ENCODE measurements at regions not wholly inside any gene's neighbourhood (a gene's known extent, or its start where the extent isn't known, plus 50 kb on each side); places are given as distances from the start of the nearest gene placed in this dataset.

DNA sequence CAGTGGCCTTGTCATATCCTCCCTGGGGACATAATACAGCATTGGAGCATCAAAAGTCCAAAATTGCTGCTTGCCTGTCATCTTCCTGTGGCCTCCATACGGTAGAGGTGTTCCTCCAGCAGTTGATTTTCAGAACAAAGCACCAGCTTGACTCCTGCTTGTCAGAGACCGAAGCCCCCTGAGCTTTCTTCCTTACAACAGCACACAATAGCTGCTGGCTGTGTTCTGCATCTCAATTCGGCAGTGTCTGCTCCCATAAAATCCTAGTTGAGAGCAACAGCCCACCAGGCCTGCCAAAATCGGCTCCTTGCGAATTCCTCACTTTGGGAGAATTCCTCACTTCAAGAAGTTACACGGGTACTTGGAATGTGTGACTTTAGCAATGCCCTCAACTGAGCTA lies 372.9 kb downstream of the SAMD5 start:
- no peak overlapping the region for H3K4ac ChIP-seq (replicated peaks; ENCODE audit: insufficient read length, low read depth, low read length)
- DNase-seq (ENCODE audit: low read depth in 1 of 2, low spot score in 2 of 2) (no peak), FAIRE-seq (no peak)
- no peaks in the 10 kb centered on the region for H3K23me2 ChIP-seq (ENCODE audit: low read depth, low read length)
- CTCF ChIA-PET (ENCODE audit: partially characterized antibody): no interaction called here
- H2BK20ac ChIP-seq (ENCODE audit: low read length): no peak overlapping the region
- 77% methylated on average over 6 of the region's 6 CpGs; no CpG with 5 or more reads in 1 of the 2 experiments for WGBS, 2 experiments (ENCODE audit: extremely low coverage in 1 of 2, insufficient coverage in 1 of 2, insufficient read length in 1 of 2, insufficient replicate concordance in 2 of 2, low coverage in 1 of 2, low lambda C conversion rate in 2 of 2, missing lambda C conversion rate in 1 of 2)
- no peak overlapping the region for H3K18ac ChIP-seq (ENCODE audit: extremely low read depth, low read length)
- no peaks in the 10 kb centered on the region for H3K79me2 ChIP-seq (ENCODE audit: control insufficient read depth in 1 of 2, insufficient read depth in 2 of 2, low read length in 2 of 2)
- H3K4me2 ChIP-seq (ENCODE audit: insufficient read depth in 1 of 2, low read depth in 2 of 2, low read length in 2 of 2): peak overlapping the region in 1 of 2 experiments; percentile 10; a peak in 1 of 4 replicates
- H2BK15ac ChIP-seq (ENCODE audit: low read length): no peak overlapping the region
- H3K4me1 ChIP-seq (replicated peaks in 1 of 4; ENCODE audit: control insufficient read depth in 3 of 4, insufficient read depth in 4 of 4, low read length in 3 of 4): peaks cover 0 to 5% (median 0%) of the 10 kb centered on the region in 4 experiments; a peak in 1 of 7 replicates
- no peaks in the 10 kb centered on the region for H3K27me3 ChIP-seq (replicated peaks in 1 of 4; ENCODE audit: control insufficient read depth in 3 of 4, extremely low read depth in 1 of 4, insufficient read depth in 3 of 4, low read length in 3 of 4)
- H2BK120ac ChIP-seq (replicated peaks; ENCODE audit: low read depth, low read length): no peak overlapping the region
- POLR2A ChIA-PET (ENCODE audit: partially characterized antibody): no interaction called here
- no peak overlapping the region for H3K23ac ChIP-seq (ENCODE audit: insufficient read length)
- no peak overlapping the region for H2AFZ ChIP-seq (ENCODE audit: low read length)
- H4K5ac ChIP-seq (ENCODE audit: insufficient read length, low read depth, low read length): no peak overlapping the region
- no peak overlapping the region for H4K91ac ChIP-seq (replicated peaks; ENCODE audit: insufficient read length, low read length)
- no peaks in the 10 kb centered on the region for H3K36me3 ChIP-seq (ENCODE audit: control insufficient read depth in 2 of 4, insufficient read depth in 4 of 4, low read length in 3 of 4)
- H2BK5ac ChIP-seq (ENCODE audit: low read depth, low read length): no peak overlapping the region
- H4K20me1 ChIP-seq (replicated peaks in 1 of 2; ENCODE audit: control insufficient read depth in 1 of 2, insufficient read depth in 2 of 2, low read length in 2 of 2): no peaks in the 10 kb centered on the region
- no peak overlapping the region for H3K9ac ChIP-seq (replicated peaks in 1 of 4; ENCODE audit: extremely low read depth in 1 of 4, low read depth in 3 of 4, low read length in 3 of 4)
- no peaks in the 10 kb centered on the region for H3K79me1 ChIP-seq (ENCODE audit: low read depth, low read length)
- no peak overlapping the region for H4K8ac ChIP-seq (ENCODE audit: extremely low read depth, insufficient read depth, low read length)
- H3K27ac ChIP-seq (ENCODE audit: low read depth, low read length): no peak overlapping the region
- TF ChIP-seq E2F6 (IDR thresholded peaks at IDR 0.05) (no peak), PHF8 (conservative IDR thresholded peaks at IDR 0.05; ENCODE audit: low read depth, low read length) (no peak), EP300 (IDR thresholded peaks at IDR 0.05; ENCODE audit: borderline replicate concordance in 1 of 2, low read depth in 2 of 2, low read length in 2 of 2) (no peak), SAP30 (IDR thresholded peaks at IDR 0.05; ENCODE audit: insufficient read depth, insufficient replicate concordance, low read length) (no peak), JUND (IDR thresholded peaks at IDR 0.05; ENCODE audit: low read length) (no peak), SIX5 (IDR thresholded peaks at IDR 0.05; ENCODE audit: low read depth, low read length) (no peak), NANOG (IDR thresholded peaks at IDR 0.05; ENCODE audit: insufficient read depth, low read depth, low read length, poor library complexity, severe bottlenecking) (no peak), YY1 (IDR thresholded peaks at IDR 0.05; ENCODE audit: low read depth, low read length) (no peak), BRCA1 (IDR thresholded peaks at IDR 0.05; ENCODE audit: low read depth, low read length) (no peak), SRF (IDR thresholded peaks at IDR 0.05; ENCODE audit: low read depth, low read length) (no peak), TAF7 (optimal IDR thresholded peaks at IDR 0.05; ENCODE audit: borderline replicate concordance, low read depth, low read length) (no peak), ZNF274 (IDR thresholded peaks at IDR 0.05; ENCODE audit: borderline replicate concordance, extremely low read depth, low read length) (no peak)
- no peak overlapping the region for H3K4me3 ChIP-seq (ENCODE audit: extremely low read depth in 1 of 4, insufficient read depth in 2 of 4, low read depth in 3 of 4, low read length in 4 of 4)
- no peak overlapping the region for H3K14ac ChIP-seq (ENCODE audit: insufficient read length)
- no peak overlapping the region for H2AK5ac ChIP-seq (ENCODE audit: low read depth, low read length)
- H2BK12ac ChIP-seq (ENCODE audit: low read depth, low read length): no peak overlapping the region
- no peaks in the 10 kb centered on the region for H3K9me3 ChIP-seq (ENCODE audit: insufficient read depth in 2 of 2, low read depth in 1 of 2, low read length in 1 of 2)
- H3K56ac ChIP-seq (replicated peaks; ENCODE audit: insufficient read length, low read depth, low read length): no peak overlapping the region

All from H1 (cell line).